GM23248 (cell line): ENCODE measurements at regions not wholly inside any gene's neighbourhood (a gene's known extent, or its start where the extent isn't known, plus 50 kb on each side); places are given as distances from the start of the nearest gene placed in this dataset.

Experiments
- DNase-seq: peaks from one replicate; pipeline ENCODE4 v3.0.0-alpha.2; 2015
- H2AFZ ChIP-seq: fragments of 200-600 bp; sonication (generic); 2 replicates; pipeline ENCODE4 v1.6.1; 2016; ENCODE audit warnings: antibody characterized with exemption
- H3F3A ChIP-seq: fragments of 200-600 bp; sonication (generic); 2 replicates; pipeline ENCODE4 v1.6.1; 2016; ENCODE audit warnings: mild to moderate bottlenecking, antibody characterized with exemption, mixed run types; ENCODE audit not compliant: insufficient read depth
- H3K27ac ChIP-seq: fragments of 200-600 bp; sonication (generic); 2 replicates; pipeline ENCODE4 v1.5.1; 2016; ENCODE audit warnings: mild to moderate bottlenecking
- H3K27me3 ChIP-seq: fragments of 200-600 bp; sonication (generic); replicated peaks from 2 replicates; pipeline ENCODE4 v1.6.1; 2016; ENCODE audit warnings: mild to moderate bottlenecking; ENCODE audit not compliant: insufficient read depth
- H3K36me3 ChIP-seq: fragments of 200-600 bp; sonication (generic); 2 replicates; pipeline ENCODE4 v1.6.1; 2016; ENCODE audit warnings: low read depth, mild to moderate bottlenecking
- H3K4me1 ChIP-seq: fragments of 200-600 bp; sonication (generic); 2 replicates; pipeline ENCODE4 v1.6.1; 2016; ENCODE audit warnings: mild to moderate bottlenecking; ENCODE audit not compliant: insufficient read depth
- H3K4me2 ChIP-seq: fragments of 200-600 bp; sonication (generic); one replicate; pipeline ENCODE4 v1.6.1; 2016; ENCODE audit warnings: mild to moderate bottlenecking; ENCODE audit not compliant: unreplicated experiment
- H3K4me3 ChIP-seq: fragments of 200-600 bp; sonication (generic); 2 replicates; pipeline ENCODE4 v1.5.1; 2016; ENCODE audit warnings: mild to moderate bottlenecking
- H3K79me2 ChIP-seq: fragments of 200-600 bp; sonication (generic); 2 replicates; pipeline ENCODE4 v1.6.1; 2016; ENCODE audit warnings: mild to moderate bottlenecking; ENCODE audit not compliant: insufficient read depth
- H3K9ac ChIP-seq: fragments of 200-600 bp; sonication (generic); 2 replicates; pipeline ENCODE4 v1.6.1; 2016; ENCODE audit warnings: mild to moderate bottlenecking
- H3K9me2 ChIP-seq: fragments of 200-600 bp; sonication (generic); 2 replicates; pipeline ENCODE4 v1.6.1; 2016; ENCODE audit warnings: mixed run types, mild to moderate bottlenecking, moderate library complexity; ENCODE audit not compliant: insufficient read depth
- H3K9me3 ChIP-seq: fragments of 200-600 bp; sonication (generic); one replicate; pipeline ENCODE4 v1.6.1; 2017; ENCODE audit warnings: low read depth
- H4K20me1 ChIP-seq: fragments of 200-600 bp; sonication (generic); 2 replicates; pipeline ENCODE4 v1.6.0; 2016; ENCODE audit not compliant: insufficient read depth
- EZH2 ChIP-seq: fragments of 200-600 bp; sonication (generic); IDR thresholded peaks from 2 replicates; pipeline ENCODE4 v1.6.1; 2018; ENCODE audit warnings: antibody characterized with exemption, mild to moderate bottlenecking; ENCODE audit not compliant: insufficient read depth, poor library complexity, severe bottlenecking
- EZH2phosphoT487 ChIP-seq: fragments of 200-600 bp; sonication (generic); IDR thresholded peaks from 2 replicates; pipeline ENCODE4 v1.6.1; 2018; ENCODE audit warnings: antibody characterized with exemption, moderate library complexity, mild to moderate bottlenecking, low read depth; ENCODE audit not compliant: insufficient read depth
- WGBS, 2 experiments: methylation state at CpG; one replicate each; pipeline ENCODE4 v1.1.6; 2015 to 2017; ENCODE audit warnings: low lambda C conversion rate in 2 of 2, low coverage in 1 of 2; ENCODE audit errors: missing lambda C conversion rate in 2 of 2; 5-methylcytosine and 5-hydroxymethylcytosine counted together
- in situ Hi-C: fragments of 300-500 bp; cut with MboI; formaldehyde crosslinking; loops from 2 replicates; pipeline ENCODE4 v1.15.0; 2020

DNA sequence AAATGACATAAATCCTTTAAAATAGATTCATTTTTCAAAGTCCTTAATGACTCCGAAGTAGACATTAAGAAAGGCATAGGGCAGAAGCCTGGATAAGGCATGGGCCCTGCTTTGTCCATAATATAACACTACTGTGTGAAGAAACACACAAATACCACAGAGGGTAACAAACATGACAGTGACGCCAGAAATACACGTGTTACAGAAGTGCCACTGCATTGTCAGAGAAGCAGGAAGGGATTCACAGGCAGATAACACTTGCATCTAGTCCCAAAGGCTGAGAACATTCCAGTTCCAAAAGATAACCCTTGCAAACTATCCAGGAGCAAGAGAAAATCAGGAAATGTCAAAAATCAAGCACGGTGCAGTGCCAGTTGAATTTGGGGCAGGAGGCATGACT is 633.2 kb downstream of the LIG4 start:
- Histone ChIP-seq H3K4me1 (peaks cover 25% of the 10 kb centered on the region), H4K20me1 (no peaks in the 10 kb centered on the region), H3K27ac (no peak overlapping the region), H3F3A (peaks cover 19% of the 10 kb centered on the region), H3K4me2 (no peak overlapping the region), H3K4me3 (no peak overlapping the region), H2AFZ (no peak overlapping the region), H3K79me2 (peaks cover 54% of the 10 kb centered on the region), H3K36me3 (no peaks in the 10 kb centered on the region), H3K9ac (no peak overlapping the region), H3K27me3 (no peaks in the 10 kb centered on the region), H3K9me3 (no peaks in the 10 kb centered on the region), H3K9me2 (no peaks in the 10 kb centered on the region)
- TF ChIP-seq EZH2phosphoT487 (no peak), EZH2 (no peak)
- 86 to 92% methylated on average over 4 of the region's 4 CpGs for whole genome bisulfite sequencing, 2 experiments
- no peak for DNase-seq
- in situ Hi-C loops = no loop called here

DNA sequence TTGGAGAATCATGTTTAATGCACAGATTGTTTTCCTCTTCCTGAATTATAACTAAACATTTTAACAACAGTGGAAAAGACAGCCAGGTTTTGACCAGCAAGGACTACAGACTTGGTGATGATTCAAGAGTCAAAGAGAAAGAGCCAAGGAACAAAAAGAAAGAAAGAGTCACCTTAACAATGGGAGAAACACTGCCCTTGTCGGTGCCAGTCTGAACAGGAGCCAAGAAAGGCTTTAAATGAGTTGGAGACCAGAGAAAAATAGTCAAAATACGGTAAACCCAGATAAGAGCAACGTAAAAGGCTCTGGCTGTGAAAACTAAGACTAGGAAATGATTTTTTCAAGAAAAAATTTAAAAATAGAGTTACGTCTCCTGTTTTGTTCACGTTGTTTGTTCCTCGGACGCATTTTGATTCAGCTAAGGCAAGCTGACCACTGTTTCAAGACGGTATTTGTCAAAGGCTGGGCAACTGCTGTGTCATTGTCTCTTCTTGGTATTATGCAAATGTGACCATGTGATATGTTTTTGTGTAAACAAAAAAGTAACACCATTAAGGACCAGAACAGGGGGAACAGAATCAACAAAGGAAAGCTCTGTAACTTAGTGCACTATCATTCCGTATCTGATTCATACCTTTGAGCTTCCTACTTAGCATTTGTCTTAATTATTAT is 634.5 kb downstream of the LIG4 start:
- Histone ChIP-seq H2AFZ (no peak overlapping the region), H3K4me1 (peaks cover 13% of the 10 kb centered on the region), H3K9me3 (no peaks in the 10 kb centered on the region), H3K79me2 (peaks cover 49% of the 10 kb centered on the region), H3K27me3 (no peaks in the 10 kb centered on the region), H4K20me1 (no peaks in the 10 kb centered on the region), H3K4me3 (no peak overlapping the region), H3F3A (peaks cover 9% of the 10 kb centered on the region), H3K27ac (no peak overlapping the region), H3K9me2 (no peaks in the 10 kb centered on the region), H3K9ac (no peak overlapping the region), H3K4me2 (no peak overlapping the region), H3K36me3 (no peaks in the 10 kb centered on the region)
- TF ChIP-seq EZH2 = no peak
- in situ Hi-C loops = no loop called here
- no peak for DNase-seq
- WGBS, 2 experiments = 83 to 85% methylated on average over 9 of the region's 9 CpGs

DNA sequence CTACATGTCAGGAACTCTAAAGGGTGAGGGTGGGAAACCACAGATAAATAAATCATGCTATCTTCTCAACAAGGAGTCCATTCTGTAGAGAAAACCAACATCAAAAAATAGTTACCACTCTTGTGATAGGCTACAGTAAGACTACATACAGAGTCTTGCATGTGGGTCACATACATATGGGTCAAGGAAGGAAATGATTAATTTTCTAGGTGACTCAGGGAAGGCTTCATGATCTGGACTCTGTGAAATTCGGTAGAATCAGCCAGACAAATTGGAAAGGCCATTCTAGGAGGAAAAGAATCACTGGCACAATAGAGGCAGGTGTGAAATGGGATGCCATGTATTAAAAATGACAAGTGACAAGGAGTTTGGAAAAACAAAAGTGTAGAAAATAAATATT is 638.9 kb downstream of the LIG4 start:
- in situ Hi-C loops = no loop called here
- Histone ChIP-seq H3K9ac (no peak overlapping the region), H3K9me3 (no peaks in the 10 kb centered on the region), H3K4me2 (no peak overlapping the region), H3K36me3 (no peaks in the 10 kb centered on the region), H3F3A (no peaks in the 10 kb centered on the region), H3K9me2 (peaks cover 5% of the 10 kb centered on the region; the same call in 1 of the 2 replicates), H3K79me2 (peaks cover 16% of the 10 kb centered on the region), H3K27ac (no peak overlapping the region), H3K4me3 (no peak overlapping the region), H3K4me1 (no peaks in the 10 kb centered on the region), H2AFZ (no peak overlapping the region), H4K20me1 (no peaks in the 10 kb centered on the region; the same call in 1 of the 2 replicates), H3K27me3 (no peaks in the 10 kb centered on the region)
- no peak for TF ChIP-seq EZH2
- no peak for TF ChIP-seq EZH2phosphoT487
- DNase-seq = peak; percentile 33
- 52 to 57% methylated on average over 1 of the region's 1 CpG for WGBS, 2 experiments

DNA sequence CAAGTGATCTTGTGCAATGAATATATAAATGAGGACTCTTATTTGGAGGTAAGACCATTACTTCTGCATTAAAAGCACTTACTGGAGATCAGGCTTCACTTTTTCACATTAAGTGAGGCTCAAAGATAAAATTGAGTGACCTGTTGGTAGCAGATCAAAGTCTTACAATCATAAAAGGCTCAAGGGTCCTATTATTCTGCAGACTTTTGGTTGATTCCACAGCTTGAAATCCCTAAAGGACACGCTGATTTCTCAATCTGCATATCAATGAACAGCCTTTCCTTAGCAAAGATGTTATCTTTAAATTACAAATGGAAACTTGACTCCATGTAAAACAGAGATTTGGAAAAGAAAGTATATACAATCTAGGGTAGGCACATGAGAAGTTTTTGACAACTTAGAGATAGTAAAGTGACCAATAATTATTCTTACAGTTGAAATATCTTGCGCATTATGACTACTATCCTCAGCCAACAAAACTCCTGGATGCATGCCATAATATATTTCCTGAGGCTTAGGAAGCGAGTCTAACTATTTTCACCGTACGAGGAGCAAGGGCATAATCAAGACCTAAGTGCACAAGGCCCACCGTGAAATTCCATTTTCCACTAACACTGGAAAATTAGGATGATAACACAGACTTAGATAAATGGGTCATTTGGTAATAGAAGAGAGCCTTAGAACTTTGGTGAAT is 640.7 kb downstream of the LIG4 start:
- H3F3A ChIP-seq = no peaks in the 10 kb centered on the region
- H3K36me3 ChIP-seq = no peaks in the 10 kb centered on the region
- no peak overlapping the region for H3K9ac ChIP-seq
- H2AFZ ChIP-seq = no peak overlapping the region
- H3K4me3 ChIP-seq = no peak overlapping the region
- H3K79me2 ChIP-seq = peaks cover 4% of the 10 kb centered on the region
- H3K4me2 ChIP-seq = no peak overlapping the region
- H3K27ac ChIP-seq = no peak overlapping the region
- H3K9me2 ChIP-seq = peaks cover 5% of the 10 kb centered on the region; the same call in 1 of the 2 replicates
- H4K20me1 ChIP-seq = no peaks in the 10 kb centered on the region; the same call in 1 of the 2 replicates
- whole genome bisulfite sequencing, 2 experiments = 71 to 74% methylated on average over 6 of the region's 6 CpGs
- DNase-seq = no peak
- in situ Hi-C loops = no loop called here
- H3K27me3 ChIP-seq = no peaks in the 10 kb centered on the region
- no peak for TF ChIP-seq EZH2
- no peak for TF ChIP-seq EZH2phosphoT487
- H3K4me1 ChIP-seq = no peaks in the 10 kb centered on the region
- no peaks in the 10 kb centered on the region for H3K9me3 ChIP-seq
